Stimulated activated CD8-positive, alpha-beta memory T cell treated with anti-CD3 and anti-CD28 coated beads, Interleukin-4, amount 100 ng/mL, for 48 hours (primary cell): ENCODE measurements at regions not wholly inside any gene's neighbourhood (a gene's known extent, or its start where the extent isn't known, plus 50 kb on each side); places are given as distances from the start of the nearest gene placed in this dataset.
"Not testable (repeated sequence)": the region's sequence is repeated elsewhere in the genome, so short reads cannot be mapped to it uniquely, and the experiment has no call there.

Experiments
- DNase-seq: peaks from one replicate; pipeline ENCODE4 v3.0.0-alpha.2; 2020

DNA sequence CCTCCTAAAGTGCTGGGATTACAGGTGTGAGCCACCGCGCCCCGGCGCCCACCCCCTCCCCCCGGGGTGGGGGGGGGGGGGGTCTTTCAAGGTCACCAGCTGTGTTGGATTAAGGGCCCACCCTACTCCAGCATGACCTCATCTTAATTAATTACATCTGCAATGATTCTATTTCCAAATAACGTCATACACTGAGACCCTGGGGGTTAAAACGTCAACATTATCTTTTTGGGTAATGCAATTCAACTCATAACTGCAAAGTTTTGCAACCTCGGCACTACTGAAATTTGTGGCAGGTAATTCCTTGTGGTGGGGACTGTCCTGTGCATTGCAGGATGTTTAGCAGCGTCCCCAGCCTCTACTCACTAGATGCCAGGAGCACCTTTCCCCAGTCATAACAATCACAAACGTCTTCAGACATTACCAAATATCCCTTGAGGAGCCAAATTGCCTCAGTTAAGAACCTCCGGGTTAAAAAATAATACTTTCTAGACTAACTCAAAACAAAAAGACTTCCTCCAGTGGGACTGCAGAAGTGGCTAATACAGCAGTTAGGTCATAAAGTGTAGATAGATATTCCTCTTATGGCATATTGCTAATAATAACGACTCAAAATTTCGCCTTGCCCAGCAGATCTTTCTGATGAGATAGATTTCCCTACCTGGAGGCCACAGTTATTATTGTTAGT, 233.0 kb upstream of the KAZN start:
- DNase-seq, result no peak

DNA sequence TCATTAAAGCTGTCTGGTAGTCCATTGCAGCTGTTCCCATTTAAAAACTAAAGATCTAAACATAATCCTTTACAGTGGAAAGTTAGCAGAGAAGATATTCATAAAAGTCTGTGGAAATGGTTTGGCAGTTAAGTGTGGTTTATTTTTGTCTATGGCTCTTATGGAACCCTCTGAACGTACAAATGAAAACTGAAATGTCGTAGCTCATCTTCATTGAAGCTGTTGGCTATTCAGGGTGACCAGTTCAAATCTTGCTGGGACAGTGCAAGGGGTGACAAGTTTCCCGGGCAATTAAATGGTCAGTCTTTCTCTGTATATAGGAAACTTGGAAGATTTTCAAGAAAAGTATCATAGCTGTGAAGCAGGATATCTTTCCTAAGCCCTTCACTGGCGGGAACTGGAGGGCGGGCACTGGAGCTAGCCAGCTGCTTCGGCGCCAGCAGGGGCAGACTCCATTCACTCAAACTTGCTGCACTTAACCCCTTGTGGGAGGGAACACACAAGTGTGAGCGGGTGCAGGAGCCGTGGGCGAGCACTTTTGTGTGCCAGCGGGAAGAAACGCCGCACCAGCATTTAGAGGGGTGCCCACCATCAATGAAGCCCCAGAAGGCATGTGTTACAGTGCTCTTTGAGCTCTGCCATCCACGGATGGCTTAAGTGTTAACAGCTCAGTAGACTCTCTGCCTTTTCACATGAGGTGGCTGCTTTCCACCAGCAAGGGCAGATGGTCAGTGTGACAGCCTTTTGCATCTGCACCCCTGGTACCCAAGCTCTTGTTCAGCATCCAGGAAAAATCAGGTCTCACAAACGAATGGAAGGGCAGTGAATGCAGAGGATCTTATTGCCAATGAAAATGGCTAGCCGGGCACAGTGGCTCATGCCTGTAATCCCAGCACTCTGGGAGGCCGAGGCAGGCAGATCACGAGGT, 232.1 kb upstream of the KAZN start:
- DNase-seq, result no peak

DNA sequence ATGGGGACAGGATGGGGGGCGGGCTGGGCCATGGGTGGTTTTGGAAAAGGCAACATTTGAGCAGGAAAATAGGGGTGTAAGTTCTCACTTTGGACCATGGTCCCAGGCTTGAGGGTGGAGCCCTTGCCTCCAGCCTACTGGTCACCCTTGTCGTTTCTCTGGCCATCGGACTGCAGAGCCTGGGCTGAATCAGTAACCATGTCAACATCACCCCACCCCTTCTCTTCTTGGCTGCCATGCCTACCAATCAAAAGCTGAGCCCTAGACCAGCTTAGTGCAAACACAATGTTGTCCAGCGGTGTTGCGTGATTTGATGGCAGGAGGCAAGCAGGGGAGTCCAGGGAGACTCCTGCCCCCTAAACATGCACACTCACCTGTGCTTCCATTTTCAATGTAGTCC, 231.0 kb upstream of the KAZN start:
- DNase-seq, result no peak

DNA sequence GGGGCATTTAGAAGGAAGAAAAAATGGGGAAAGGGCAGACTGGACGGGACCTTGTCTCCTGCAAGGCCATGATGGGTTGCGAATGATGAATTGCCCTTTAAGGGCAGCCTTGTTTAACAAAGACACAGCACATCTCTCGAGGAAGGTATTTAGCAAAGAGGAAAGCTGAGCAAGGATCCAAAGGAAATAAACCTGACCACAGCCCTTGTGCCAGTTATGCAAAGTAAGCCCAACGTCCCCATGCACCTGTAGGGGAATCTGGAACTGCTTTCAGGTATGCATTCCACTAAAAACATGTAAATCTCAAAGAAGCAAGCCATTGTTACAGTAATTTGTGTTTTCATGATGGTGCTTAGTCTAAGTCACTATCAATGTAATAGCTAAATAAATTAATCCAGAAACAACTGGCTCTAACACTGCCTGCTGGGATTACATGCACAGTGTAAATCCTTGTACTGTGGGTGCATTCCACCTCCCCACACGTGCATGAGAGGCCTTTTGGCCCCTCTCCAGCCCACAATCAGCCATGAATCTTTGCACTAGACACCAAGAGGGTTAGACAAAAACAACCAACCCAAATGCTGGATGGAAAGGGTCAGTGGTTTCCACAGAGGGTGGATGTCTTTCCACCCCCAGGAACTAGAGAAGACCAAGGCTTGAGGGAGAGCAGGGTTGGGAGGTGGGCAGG, 228.8 kb upstream of the KAZN start:
- no peak for DNase-seq

DNA sequence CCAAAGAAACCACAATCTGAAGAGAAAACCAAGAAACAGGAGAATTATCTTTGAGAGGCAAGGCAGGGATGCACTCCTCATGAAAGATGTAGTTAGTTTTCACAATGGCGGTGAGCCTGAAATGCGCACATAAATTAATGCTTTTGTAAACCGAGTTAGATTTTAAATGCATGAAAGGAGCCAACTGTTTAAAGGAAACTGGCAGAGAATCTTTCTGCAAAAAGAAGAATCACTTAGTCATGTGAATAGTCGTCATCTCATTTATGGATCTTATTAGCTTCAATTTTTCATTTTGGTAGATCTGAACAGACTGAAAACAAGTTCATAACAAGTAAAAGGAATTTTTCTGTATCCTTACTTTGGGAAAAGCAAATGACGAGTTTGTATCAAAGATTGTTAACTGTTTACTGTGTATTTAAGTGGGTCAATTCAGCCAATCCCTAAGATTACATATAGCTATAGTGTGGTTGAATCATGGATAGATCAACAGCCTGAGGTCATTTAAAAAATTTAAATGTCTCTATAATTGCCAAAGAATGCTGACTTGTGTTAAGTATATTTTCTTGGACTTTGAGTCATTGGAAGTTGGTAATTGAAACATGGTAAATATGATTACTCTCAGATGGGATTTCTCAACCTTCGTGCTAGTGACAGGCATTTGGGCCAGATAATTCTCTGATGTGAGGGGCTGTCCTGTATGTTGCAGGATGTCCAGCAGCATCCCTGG, 226.6 kb upstream of the KAZN start:
- DNase-seq, result no peak

DNA sequence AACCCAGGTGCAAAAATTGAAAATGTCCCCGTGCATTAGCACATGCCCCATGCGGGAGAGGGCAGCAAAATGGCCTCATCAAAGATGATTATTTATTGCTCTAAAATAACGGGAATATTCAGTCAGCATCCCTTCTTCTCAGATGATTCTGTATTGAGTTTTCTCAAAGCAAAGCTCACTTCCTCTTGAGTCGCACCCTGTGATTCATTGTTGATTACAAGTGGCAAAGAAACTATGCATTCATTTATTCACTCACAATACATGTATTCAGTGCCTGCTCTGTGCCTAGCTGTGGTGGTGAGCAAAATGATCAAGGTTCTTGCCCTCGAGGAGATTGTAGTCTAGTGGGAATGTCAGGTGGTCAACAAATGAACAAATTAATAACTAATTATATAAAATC, 226.0 kb upstream of the KAZN start:
- DNase-seq, result no peak

DNA sequence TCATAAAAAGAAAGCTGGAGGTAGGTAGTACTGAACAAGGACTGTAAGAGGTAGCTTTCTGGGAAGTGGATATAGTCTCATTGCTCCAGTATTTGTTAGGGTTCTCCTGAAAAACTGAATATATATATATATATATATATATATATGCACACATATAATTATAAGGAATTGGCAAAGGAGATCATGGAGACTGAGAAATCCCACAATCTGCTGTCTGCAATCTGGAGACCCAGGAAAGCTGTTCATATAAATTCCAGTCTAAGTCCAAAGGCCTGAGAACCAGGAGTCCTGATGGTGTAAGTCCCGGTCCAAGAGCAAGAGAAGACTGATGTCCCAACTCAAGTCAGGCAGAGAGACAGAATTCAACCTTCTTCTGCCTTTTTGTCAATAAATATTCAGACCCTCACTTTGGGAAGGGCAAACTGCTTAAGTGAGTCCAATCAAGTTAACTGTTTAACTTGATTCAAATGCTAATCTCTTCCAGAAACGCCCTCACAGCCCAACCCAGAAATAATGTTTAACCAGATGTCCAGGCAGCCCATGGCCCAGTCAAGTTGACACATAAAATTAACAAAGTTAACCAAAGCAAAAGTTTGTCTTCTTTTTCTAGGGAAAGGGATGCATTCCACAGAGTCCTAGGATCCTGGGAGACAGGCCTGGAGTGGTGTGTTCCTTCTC, 225.3 kb upstream of the KAZN start:
- no peak for DNase-seq

DNA sequence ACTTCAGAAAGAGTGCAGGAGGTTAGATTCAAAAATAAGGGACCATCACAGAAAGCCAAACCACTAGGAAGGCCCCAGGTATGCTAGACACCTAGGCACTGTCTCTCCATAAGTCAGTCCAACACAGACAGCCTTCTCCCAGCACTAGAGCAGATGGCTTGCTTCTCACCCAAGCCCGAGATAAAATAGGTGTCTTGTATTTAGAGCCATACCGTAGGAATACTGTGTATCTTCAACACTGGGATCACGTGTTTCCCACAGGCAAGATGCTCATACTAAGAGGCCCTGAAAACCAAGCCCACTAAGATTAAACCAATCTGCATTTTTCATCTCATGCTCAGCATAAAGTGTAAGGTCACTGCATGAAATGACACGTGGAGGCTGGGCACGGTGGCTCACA, 223.3 kb upstream of the KAZN start:
- no peak for DNase-seq

DNA sequence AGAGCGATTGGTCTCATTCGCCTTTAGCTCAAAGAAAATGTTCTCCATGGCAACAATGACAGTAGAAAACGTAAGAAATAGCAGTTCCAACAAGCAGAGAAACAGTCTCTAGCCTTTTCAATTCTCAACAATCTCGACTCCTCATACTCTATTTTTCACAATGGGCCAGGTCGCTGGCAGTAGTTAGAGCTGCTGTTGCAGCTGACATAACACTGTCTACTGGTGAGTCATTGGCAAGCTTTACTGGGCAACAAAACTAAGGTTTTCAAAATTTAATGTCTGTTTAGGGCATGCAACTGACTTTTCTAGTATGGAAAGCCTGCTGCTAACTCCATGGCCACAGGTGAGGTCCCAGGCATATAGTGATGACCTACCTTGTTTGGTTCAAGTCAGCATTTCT, 221.1 kb upstream of the KAZN start:
- DNase-seq, result no peak

DNA sequence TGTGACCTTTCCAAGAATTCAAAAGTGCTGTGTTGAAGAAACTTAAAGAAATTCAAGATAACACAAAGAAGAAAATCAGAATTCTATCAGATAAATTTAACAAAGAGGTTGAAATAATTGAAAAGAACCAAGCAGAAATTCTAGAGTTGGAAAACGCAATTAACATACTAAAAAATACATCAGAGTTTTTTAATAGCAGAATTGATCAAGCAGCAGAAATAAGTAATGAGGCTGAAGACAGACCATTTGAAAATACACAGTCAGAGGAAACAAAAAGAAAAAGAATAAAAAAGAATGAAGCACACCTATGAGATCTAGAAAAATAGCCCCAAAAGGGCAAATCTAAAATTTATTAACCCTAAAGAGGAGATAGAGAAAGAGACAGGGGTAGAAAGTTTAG, 218.1 kb upstream of the KAZN start:
- DNase-seq, result no peak

DNA sequence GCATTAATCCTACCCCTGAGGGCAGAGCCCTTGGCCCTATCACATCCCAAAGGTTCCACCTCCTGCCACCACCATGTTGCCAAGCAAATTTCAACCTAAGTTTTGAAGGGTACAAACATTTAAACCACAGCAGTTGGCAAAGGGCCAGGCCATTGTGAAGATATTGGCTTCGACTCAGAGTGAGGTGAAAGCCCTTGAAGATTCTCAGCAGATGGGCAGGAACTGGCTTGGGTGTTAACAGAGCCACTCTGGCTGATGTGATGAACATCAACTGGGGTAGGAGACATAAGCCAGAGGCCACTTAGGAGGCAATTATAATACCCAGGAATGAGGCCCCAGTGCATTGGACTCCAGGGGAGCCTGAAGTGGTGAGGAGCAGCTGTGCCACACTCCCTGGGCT, 207.7 kb upstream of the KAZN start:
- DNase-seq, result no peak

DNA sequence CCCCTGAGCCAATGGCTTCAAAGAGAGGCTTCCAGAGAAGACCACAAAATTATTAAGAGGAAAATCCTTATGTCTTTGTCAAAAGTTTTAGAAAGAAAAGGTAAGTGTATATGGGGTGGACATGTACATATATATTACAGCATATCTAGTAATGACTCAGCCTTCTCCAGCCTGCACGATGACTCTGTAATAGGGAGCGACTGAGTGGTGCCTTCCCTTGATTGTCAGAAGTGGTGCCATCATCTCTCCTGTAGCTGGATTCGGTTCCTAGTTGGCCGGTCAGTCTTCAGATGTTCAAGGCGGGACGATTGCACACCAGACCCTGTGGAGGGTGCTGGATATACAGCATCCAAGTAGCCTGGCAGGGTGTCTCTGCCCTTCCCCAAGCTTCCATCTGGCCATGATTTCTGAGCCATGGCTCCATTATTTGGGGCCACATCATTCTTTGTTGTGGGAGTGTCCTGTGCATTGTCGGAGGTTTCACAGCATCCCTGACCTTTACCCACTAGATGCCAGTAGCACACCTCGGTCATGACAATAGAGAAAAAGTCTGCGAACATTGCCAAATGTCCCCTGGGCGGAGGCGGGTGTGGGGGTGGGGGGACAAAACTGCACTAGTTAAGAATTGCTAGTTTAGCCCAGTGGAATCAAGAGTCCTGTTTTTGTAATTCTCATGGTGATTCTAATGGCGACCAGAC, 206.2 kb upstream of the KAZN start:
- no peak for DNase-seq

DNA sequence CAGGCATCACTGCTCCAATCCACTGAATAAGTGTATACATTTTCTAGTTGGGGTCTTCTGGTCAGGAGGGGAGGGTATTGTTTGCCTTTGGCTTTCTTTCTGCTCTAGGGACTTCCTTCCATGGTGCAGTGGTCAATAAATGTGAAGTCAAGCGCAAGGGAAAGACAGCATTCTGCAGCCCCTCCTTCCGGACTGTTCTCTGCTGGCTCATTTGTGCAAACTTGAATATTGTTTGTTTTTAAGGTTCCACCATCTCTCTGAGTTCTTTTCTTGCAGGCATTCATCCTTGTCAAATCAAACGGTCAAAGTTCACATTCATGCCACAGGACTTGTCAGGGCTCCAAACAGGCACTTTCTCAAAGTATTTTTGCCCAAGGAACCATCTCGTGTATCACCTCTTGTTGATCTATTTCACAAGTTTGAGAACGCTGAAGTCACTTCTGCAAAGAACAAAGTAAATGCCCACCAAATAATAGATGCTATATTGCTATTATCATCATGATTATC, 205.6 kb upstream of the KAZN start:
- no peak for DNase-seq

DNA sequence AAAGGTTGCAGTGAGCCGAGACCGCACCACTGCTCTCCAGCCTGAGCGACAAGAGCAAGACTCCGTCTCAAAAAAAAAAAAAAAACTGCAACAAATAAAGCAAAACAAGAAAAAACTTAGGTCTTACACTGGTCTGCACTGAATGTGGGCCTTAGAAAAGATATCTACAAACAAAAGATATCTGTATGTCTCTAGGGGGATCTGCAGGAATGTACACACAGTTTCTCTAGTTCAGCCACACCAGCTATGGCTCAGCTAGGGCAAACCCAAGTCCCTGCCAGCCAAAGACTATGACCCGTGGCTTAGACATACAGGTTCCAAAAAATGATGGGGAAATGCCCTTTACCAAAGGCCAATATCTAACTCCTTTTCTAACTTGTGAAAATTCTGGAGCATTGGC, 202.4 kb upstream of the KAZN start:
- DNase-seq, result no peak

DNA sequence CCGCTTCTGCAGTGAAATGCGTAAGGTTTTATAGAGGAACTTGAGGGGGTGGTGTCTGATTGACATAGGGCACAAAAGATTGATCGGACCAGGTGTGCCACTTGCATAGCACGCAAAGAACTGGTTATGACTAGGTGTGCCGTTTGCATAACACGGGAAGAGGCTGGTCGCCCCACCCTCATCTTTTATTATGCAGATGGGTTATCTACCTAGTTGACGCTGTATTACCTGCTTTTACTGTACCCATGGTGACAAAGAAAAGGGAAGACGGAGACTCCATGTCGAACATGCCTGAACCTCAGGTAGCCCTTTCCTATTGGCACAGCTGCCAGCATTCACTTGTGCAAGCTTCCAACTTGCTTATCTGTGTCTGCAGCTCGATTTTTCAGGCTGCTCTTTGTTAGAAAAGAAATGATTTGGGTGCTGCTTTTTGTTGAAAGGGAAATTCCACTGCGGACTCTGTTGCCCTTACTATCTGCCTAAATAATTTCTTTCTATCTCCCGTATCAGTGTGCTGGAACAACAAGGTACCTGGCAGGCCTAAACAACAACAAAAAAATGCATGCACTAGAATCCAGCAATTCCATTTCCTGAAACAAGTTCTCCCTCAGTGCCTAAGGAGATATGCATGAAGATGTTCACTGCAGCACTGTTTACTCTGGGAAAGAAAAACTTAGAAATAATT, 194.4 kb upstream of the KAZN start:
- no peak for DNase-seq

DNA sequence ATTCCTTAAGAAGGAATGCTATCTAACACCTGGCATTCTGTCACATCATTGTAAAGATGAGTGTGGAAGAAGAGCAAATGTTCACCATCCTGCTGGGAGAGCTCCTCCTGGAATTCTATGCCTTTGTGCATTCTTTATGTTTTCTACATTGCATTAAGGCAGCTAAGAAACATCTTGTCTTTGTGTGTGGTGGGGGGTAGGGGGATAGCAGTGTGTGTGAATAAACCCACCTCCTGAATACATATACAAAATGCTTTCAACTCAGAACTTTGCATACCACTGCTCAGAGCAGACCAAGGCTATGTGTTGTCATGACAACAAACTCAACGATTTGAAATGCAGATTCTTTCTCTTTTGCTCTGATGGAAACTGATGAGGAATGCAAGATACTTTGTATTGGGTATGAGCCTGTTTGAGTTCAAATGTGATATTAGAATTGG, 193.6 kb upstream of the KAZN start:
- DNase-seq, result no peak

DNA sequence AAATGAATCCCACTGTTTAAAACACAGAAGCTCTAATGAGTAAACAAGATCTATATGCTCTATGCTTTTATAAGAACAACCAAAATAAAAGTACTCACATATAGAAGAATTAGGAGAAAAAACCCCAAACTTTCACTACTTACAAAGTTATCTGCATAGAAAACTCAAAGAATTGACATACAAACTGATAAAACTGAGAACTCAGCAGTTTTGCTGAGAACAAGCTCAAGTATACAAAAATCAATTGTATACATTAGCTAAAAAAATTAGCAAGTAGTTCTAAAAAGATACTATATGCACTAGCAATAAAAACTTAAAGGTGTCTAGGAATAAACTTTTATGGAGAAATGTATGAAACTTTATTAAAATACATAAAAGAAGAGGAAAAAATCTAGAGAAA, 186.2 kb upstream of the KAZN start:
- DNase-seq, result no peak

DNA sequence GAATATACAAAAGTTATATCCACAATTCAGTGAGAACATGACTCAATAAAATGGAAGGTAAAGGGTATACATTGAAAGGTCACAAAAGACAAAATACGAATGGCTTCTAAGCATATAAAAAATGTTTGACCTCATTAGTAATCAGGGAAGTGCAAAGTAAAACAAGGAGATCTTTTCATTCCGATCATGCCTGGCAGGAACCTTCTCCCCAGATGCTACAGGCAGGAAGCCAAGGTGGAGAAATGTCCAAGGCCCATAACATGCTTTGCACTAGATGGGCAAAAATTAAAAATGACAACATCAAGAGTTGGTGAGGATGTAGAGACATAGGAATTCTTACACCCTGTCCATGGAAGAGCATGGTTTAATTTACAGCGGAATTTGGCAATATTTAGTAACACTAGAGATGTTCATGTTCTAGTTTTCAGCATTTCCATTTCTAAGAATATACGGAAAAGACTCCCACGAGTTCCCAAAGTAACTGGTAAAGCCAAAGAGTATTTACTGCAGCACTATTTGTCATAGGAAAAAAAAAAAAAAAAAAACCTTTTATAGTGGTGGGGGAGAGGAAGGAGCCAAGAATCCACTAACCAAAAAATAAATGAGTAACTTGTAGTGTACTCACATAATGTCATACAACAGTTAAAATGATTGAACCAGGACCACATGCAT, 184.5 kb upstream of the KAZN start:
- DNase-seq, result no peak

DNA sequence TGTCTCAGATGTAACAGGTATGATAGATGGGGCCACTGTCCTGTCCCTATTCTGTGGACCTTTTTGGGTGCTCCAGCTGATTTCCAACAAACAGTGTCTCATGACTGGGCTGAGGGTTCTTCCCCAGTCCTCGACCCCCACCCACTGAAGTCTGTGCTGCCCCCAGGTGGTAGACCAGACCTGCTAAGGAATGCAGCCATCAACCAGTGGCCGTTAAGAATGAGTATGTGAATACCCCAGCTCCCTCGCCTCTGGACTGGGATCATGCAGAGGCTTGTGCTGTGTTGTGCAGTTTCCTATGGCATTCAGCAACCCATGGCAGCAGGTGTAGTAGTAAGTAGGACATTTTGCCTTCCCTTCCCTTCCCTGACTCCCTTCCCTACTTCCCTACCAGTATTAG, 183.1 kb upstream of the KAZN start:
- DNase-seq, result peak; percentile 27

DNA sequence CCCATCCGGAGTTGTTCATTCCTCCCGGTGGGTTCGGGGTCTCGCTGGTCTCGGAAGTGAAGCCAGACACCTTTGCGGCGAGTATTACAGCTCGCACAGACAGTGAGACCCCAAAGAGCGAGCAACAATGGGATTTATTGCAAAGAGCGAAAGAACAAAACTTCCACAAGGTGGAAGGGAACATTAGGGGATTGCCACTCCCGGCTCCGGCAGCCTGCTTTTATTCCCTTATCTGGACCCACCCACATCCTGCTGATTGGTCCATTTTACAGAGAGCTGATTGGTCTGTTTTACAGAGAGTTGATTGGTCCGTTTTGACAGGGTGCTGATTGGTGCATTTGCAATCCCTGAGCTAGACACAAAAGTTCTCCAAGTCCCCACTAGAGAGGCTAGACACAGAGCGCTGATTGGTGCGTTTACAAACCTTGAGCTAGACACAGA, 178.7 kb upstream of the KAZN start:
- not testable (repeated sequence) for DNase-seq
